GM18909 (cell line): ENCODE measurements at regions not wholly inside any gene's neighbourhood (a gene's known extent, or its start where the extent isn't known, plus 50 kb on each side); places are given as distances from the start of the nearest gene placed in this dataset.

Source experiments
- ATAC-seq: cut with Tn5 transposase; IDR thresholded peaks from one replicate; pipeline ENCODE4 v1.9.1; 2021; ENCODE audit warnings: mild to moderate bottlenecking; ENCODE audit not compliant: unreplicated experiment, poor library complexity

DNA sequence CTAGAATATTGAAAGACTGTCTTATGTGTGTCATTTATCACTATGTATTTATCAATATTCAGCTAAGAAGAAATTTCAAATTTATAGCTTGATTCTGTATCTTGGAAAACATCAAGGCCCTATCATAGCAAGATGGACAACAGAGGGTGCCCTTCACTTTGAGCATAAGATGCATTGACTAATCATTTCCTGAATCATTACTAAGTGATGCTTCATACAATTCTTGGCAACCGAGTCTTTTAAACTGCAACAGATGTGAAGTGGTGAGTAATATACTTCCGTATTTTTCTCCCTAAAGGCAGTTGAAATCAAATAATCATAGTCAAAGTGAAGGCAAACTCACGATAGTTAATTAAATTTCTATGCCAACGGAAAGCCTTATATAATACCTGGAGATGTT is 318.6 kb upstream of the RGMB start:
- no peak for ATAC-seq

DNA sequence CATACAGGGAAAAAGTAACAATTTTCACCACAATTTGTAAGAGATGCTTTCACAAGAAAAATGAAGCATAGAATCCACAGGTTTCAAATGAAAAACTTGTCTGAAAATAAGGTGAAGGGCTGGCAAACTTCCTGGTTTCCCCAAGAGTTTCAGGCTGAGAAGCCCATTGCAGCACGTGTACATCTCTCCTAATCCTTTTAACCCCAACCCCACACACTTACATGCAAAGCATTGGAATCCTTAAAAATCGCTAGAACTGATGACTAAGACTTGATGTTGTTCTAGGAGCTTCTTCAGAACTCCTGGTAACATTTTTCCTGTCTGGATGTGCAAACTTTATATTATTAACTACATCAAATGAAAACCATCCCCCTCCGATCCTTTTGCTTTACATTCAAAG is 317.8 kb upstream of the RGMB start:
- no peak for ATAC-seq

DNA sequence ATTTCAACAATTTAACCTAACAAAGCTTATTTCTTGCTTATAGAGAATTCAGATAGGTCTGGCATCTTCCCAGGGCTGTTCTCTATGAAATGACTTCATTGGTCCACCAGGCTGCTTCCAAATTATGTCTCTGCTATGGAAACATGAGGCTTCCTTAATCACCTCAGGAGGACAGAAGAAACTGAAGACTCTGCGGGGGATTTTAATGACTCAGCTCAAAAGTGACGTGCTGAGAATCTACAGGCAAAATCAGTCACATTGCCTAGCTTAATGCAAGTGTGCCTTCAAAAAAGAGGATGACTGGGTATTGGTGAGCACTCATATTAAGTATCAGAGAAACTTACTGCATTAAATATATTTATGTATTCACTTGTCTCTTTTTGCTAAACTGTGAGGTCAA is 315.5 kb upstream of the RGMB start:
- ATAC-seq = no peak

DNA sequence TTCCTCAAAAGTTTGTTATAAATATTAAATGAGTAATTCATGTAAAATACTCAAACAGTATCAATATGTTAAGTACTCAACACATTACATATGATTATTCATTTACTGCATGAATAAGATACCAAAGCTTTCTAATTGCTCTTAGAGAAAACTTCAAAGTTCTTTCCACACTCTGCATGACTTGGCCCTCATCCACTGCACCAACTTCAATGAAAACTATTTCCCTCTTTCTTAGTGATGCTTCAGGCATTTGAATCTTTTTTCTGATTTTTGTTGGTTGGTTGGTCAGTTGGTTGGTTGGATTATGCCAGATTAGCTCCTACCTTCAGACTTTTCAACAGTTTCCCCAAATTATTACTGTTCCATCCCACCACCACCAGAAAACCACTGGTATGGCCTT is 314.7 kb upstream of the RGMB start:
- ATAC-seq = no peak

DNA sequence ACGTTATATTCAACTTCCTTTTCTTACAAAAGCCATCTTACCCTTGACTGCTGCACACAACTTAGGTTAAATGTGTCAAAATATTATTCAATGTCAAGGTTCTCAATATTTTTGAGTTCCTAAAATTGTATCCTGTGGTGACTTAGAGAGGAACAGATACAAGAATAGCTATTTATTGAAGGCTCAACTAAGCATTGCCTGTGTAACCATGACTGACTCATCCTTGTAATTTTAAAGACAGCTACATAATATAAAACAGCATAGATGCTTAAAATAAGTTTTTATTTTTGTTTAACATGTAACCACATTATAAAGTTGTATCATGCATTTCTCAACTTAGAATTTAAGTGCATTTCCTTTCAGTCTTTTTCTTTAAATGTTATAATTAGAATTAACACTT is 312.9 kb upstream of the RGMB start:
- ATAC-seq = no peak

DNA sequence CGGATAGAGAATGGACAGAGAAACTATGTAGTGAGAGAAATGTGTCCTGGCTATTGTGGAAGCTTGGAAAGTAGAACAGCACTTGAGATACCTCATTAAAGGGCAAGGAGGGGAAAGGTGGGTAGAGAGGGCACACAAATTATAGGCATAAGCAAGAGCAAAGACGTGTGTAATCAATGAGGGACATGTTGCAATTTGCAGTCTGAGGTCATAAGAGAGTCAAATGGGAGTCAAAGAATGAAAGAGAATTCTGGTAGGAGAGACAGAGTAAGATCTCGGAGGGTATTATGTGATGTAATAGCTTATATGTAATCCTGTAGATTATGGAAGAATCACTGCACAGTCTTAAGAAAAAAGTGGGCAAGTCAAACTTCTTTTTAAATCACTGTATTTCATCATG is 312.0 kb upstream of the RGMB start:
- no peak for ATAC-seq

DNA sequence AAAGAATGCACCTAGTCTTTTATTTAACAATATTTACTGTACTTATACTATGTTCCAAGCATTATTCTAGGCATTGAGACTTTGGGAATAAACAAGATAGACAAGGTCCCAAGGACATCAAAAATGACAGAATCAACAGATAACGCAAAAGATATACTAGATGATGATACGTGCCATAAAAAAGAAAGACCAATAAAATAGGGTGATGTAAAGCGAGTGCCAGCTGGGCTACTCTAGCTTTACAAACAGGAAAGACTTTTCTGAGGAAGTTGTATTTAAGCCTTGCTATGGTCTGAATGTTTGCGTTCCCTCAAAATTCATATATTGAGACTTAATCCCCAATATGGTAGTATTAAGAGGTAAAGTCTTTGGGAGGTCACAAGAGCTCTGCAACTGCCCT is 310.2 kb upstream of the RGMB start:
- no peak for ATAC-seq

DNA sequence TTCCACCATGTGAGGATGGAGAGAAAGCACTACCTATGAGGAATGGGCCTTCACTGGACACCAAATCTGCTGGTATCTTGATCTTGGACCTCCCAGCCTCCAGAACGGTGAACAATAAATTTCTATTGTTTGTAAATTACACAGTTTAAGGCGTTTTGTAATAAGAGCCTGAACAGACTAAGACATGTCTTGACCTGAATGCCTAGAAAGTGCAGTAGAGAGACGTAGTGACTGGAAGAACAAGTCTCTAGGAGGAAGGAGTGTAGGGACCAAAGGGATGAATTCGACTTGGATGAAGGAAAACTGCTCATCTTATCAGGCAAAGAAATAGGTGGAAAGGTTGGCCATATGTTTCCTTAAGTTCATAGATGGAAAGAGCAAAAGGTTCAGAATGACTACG is 309.8 kb upstream of the RGMB start:
- ATAC-seq = no peak

DNA sequence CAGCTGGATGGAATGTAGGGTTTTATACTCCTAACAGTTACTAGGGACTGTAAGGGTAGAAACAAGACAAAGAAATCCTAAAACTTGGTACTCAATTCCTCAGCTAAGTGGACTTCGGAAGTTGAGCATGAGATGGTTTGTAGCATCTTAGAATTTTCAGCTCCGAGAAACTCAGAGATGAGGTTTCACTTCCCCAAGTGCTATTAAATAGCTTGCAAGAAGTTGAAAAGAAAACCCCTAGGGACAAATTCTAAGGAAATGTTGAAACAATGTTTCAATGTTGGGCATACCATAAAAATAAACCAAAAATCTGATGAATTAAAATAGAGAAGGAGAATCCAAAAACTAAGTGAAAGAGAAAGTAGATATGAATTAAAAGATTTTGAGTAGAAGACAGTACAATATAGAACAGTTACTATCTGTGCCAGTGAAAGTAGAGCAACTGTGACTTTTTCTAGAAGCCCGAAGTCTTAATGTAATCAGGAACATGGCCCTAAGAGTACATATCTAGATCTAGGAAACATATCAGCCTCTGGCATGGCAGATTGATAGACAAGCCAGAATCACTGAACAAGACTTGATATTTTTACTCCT is 308.6 kb upstream of the RGMB start:
- ATAC-seq = peak; percentile 77

DNA sequence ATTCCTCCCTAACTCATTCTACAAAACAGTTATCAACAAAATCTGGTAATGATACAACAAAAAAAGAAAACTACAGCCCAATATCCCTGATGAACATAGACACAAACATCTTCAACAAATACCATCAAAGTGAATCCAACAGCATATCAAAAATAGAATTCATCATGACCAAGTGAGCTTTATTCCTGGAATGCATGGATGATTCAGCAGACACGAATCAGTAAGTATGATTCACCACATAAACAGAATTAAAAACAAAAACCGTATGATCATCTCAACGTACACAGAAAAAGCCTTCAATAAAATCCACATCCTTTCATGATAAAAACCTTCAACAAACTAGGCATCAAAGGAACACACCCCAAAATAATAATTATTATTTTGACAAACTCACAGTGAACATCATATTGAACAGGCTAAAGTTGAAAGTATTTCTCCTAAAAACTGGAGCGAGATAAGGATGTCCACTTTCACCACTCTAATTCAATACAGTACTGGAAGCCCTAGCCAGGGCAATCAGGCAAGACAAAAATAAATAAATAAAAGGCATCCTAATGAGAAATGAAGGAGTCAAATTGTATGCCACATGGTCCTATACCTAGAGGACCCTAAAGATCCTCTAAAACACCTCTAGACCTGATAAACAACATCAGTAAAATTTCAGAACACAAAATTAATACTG is 305.1 kb upstream of the RGMB start:
- ATAC-seq = no peak

DNA sequence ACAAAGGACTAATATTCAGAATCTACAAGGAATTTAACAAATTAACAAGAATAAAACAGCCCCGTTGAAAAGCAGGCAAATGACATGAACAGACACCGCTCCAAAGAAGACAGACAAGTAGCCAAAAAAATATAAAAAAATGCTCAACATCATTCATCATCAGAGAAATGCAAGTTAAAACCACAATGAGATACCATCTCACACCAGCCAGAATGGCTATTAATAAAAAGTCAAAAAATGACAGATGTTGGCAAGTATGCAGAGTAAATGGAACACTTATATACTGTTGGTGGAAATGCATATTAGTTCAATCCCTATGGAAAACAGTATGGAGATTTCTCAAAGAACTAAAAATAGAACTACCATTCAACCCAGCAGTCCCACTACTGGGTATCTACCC is 302.7 kb upstream of the RGMB start:
- ATAC-seq = no peak

DNA sequence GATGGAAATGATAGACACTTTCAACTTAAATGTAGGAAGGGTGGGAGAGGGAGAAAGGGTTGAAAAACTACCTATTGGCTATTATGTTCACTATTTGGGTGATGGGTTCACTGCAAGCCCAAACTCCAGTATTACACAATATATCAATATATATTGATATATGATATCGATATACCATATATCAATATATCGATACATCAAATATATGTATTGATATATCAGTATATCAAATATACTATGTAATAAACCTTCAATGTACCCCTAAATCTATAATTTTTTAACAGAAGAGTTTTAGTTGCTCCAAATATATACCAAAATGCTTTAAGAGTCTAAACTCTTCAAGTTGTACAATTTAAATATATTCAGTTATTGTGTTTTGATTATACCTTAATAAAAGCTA is 302.0 kb upstream of the RGMB start:
- ATAC-seq = no peak

DNA sequence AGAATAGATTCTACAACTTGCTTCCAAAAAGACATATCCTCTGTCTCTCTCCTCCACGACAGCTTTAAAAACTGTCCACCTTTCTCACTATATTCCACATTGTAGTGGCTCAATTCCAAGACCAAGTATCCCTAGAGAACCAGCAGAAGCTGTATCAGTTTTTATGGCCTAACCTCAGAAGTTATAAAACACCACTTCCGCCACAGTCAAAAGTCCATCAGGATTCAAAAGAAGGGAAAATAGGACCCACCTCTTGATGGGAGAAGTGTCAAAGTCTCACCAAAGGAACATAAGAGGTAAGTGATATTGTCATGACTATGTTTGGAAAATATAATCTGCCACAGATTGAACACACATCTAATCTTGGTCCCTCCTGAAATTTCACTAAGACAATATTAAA is 299.2 kb upstream of the RGMB start:
- ATAC-seq = no peak

DNA sequence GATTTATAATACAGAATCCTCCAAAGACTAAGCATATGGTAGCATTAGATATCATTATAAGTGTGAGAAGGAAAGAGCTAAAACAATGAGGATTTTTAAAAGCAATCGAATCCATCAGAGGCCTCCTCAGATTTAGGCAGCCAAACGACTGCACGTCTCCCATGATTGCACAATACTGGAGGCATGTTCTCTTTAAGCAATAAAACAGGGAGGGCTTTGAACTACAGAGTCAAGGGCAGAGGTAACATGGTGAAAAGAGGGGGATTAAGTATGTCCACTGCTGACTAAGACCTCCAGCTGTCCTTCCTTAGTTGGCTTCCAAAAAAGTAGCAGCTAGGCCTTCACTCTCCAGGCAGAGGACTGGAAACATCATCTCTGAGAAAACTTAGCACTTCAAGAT is 298.7 kb upstream of the RGMB start:
- no peak for ATAC-seq

DNA sequence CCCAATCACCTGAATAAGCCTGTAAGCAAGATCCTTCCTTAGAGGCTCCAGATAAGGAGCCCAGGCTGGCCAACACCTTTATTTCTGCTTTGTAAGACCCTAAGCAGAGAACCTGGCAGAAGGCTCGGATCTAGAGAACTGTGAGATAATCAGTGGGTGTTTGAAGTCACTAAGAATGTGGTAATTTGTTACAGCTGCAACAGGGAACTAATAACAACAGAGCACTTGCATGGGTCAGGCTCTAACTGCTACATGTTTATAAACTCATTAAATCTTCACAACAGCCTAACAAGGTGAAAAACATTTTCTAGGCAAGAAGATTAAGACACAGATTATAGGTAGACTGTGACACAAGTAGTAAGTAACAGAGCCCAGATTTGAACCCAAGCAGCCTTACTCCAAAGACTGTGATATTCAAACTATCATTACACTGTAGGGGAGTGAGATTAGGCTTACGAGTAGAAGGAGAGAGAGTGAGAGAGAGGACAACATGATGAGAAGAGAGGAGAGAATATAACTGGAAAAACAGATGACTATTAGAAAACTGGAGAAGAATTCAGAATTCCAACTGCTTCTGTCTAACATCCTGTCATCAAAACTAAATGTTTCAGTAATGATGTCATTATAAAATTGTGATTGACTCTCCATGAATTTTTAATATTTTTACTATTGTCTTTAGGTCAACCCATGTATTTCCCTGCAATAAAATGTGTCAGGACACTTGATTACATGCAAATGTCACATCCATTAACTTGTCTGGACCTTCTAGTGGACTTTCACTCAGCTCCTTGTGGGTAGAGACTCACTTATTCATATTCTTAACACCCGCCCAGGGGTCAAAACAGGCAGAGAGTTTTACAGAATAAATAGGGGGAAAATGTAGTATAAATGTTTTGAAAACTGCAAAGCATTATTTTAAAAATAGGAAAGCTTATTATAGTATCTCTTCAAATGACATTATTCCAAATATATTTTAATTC is 290.9 kb upstream of the RGMB start:
- no peak for ATAC-seq

DNA sequence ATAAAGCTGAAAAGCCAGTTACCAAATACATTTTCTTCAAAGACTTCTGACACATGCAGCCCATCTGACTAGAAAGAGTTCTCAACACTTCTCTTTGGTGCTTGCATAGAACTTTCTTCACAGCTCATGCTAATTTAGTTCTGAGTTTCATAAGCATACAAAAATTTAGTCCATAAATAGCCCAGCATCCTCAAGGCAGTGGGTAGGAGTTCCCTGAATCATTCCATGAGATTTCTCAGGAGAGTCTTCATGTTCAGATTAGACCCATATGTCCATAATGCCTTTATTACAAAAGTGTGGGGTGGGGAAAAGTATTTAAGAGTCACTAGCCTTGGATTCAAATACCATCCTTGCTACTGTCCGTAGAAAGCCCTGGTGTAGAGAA is 290.2 kb upstream of the RGMB start:
- ATAC-seq = no peak

DNA sequence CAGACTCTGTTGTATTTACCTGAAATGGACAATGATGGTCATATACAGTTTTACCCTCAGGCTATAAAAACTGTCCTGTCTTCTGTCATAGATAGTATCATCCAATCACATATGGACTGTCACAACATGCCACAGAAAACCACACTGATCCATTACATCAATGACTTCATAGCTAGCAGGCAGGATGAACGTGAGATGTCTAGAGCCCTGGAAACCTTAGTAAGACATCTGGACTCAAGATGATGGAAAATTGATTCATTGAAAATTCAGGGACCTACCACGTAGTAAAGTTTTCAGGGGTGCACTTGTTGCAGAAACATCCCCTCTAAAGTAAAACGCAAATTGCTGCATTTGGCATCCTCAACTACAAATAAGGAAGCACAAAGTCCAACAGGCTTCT is 284.4 kb upstream of the RGMB start:
- ATAC-seq = no peak

DNA sequence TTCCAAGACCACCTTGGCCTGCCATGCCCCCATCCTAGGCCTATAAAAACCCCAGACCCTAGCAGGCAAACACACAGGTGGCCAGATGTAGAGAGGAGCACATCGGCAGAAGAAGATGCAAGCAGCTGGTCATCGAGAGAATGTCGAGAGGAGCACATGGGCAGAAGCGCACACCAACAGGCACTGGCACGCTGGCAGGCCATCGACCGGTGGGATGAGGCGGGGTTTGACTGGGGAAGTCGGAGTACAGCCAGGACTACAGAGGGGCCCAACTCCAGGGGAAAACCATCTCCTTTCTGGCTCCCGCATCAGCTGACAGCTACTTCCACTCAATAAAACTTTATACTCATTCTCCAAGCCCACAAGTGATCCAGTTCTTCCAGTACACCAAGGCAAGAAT is 283.1 kb upstream of the RGMB start:
- ATAC-seq = no peak

DNA sequence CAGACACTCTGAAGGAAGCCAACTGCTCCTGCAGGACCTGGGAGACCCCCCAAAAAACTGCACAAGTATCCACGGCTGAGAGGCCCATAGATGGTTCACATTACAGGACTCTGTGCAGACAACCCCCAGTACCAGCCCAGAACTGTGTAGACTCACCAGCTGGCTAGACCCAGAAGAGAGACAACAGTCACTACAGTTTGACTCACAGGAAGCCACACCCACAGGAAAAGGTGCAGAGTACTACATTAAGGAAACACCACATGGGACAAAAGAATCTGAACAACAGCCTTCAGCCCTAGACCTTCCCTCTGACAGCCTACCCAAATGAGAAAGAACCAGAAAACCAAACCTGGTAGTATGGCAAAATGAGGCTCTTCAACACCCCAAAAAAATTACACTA is 281.2 kb upstream of the RGMB start:
- no peak for ATAC-seq

DNA sequence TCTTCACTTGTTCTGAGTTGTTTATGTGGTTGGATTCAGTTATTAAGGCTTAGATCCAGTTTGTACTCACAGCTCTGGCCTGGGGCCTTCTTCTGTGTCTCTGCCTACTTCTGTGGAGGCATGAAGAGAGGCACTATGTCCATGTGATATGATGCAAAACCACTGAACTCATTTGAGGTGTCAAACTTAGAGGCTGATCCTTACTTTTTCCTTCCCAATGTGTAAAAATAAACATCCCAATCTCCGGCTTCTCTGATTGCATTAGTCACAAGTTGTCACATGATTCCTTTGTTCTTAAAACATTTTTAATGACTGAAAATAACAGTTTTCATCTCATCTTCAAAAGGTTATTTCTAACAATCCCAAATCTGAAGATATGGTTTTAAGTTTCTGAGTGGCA is 276.0 kb upstream of the RGMB start:
- no peak for ATAC-seq

DNA sequence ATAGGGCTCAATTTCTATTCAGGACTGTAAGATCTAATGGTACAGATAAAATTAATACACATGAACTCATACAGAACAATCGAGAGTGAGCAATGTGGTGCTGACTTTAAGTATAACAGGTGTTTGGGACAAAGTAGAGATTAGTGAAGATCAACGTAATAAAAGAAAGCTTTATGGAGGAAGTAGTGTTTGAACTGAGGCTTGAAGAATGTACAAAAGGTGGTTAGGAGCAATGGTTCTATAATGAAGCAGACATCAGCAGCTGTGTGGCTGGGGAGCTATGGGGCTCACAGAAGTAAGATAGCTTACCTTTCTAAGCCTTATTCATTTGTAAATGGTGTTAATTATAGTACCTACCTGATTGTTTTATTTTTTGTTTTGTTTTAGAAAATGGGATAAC is 275.4 kb upstream of the RGMB start:
- ATAC-seq = no peak

DNA sequence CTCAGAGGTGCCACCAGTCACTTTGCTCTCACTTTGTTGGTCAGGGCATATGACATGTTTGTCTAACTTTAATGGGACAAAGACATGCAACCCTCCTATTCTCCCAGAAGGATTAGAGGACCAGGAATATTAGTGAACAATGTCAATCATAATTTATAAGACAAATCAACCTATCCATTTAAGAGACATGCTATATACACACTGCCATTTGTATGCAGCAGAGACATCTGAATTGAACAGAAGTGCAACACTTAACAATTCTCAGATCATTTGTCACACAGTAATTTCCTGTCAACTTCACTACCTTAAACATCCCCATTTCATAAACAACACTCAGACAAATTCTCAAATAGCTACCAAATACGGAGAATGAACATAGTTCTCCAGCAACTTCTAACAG is 273.6 kb upstream of the RGMB start:
- no peak for ATAC-seq
